Epithelial cell of esophagus (primary cell): ENCODE measurements at regions not wholly inside any gene's neighbourhood (a gene's known extent, or its start where the extent isn't known, plus 50 kb on each side); places are given as distances from the start of the nearest gene placed in this dataset.
A peak's percentile ranks its signal among the peaks of the same experiment; 100 is the strongest.

Experiments
- DNase-seq: peaks from one replicate; pipeline ENCODE4 v3.0.0; 2010; ENCODE audit warnings: low read depth
- H3K4me3 ChIP-seq: 2 replicates; pipeline ENCODE4 v1.5.1; 2011; ENCODE audit warnings: mild to moderate bottlenecking, low read length, control low read depth
- TF ChIP-seq, protein P1 (sequence below): IDR thresholded peaks from 2 replicates; pipeline ENCODE4 v1.5.1; 2011; ENCODE audit warnings: low read depth, mild to moderate bottlenecking, low read length, control low read depth, inconsistent platforms; ENCODE audit not compliant: insufficient read depth; ENCODE audit errors: missing control alignments

GRCh38 chr9:107693625-107694326, 204.2 kb upstream of the KLF4 start:
- TF ChIP-seq, protein P1, sequence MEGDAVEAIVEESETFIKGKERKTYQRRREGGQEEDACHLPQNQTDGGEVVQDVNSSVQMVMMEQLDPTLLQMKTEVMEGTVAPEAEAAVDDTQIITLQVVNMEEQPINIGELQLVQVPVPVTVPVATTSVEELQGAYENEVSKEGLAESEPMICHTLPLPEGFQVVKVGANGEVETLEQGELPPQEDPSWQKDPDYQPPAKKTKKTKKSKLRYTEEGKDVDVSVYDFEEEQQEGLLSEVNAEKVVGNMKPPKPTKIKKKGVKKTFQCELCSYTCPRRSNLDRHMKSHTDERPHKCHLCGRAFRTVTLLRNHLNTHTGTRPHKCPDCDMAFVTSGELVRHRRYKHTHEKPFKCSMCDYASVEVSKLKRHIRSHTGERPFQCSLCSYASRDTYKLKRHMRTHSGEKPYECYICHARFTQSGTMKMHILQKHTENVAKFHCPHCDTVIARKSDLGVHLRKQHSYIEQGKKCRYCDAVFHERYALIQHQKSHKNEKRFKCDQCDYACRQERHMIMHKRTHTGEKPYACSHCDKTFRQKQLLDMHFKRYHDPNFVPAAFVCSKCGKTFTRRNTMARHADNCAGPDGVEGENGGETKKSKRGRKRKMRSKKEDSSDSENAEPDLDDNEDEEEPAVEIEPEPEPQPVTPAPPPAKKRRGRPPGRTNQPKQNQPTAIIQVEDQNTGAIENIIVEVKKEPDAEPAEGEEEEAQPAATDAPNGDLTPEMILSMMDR: no peak
- no peak overlapping the region for H3K4me3 ChIP-seq
- peak; percentile 51 for DNase-seq

DNA sequence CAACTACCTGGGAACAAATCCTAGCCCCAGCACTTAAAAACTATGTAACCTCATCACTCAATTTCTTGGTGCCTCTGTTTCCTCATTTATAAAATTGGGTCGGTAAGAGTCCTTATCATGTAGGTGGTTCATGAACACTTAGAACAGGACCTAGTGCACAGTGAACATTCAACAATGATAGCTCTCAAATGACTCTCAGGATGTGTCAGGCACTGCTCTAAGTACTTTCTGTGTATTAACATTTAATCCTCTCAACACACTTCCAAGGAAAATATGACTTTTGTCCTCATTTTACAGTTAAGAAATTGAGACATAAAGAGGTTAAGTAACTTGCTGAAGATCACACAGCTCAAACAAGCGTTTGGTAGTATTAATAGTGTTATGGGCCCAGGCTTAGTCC, 202.1 kb upstream of the KLF4 start:
- TF ChIP-seq, protein P1: no peak
- DNase-seq: no peak
- no peak overlapping the region for H3K4me3 ChIP-seq

GRCh38 chr9:107690021-107690420, 200.5 kb upstream of the KLF4 start:
- TF ChIP-seq, protein P1: no peak

DNA sequence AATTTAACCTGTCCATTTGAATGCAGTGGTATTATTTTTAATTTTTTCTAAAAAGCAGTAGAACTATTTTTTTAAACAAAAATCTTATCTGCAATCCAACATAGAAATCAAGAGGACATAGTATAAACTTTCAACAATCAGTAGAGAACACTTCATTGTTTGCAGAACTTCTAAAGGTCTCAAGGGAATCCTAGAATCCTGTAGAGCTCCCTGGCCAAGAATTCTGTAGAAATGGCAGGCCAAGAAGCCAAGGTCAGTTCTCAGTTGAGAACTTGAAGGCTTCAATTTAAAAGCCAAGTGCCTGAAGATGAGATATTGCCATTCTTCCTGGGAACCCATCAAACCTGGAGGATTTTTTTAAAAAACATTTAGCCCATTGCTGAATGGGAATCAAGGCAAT, 199.2 kb upstream of the KLF4 start:
- H3K4me3 ChIP-seq: no peak overlapping the region
- TF ChIP-seq, protein P1: no peak
- no peak for DNase-seq

More at GRCh38 chr9:107690021-107690420, 200.5 kb upstream of the KLF4 start:
- no peak for DNase-seq
- H3K4me3 ChIP-seq: no peak overlapping the region

GRCh38 chr9:107685901-107686300, 196.3 kb upstream of the KLF4 start:
- TF ChIP-seq, protein P1: no peak
- DNase-seq: peak; percentile 48
- H3K4me3 ChIP-seq: no peak overlapping the region

GRCh38 chr9:107685376-107685775, 195.8 kb upstream of the KLF4 start:
- no peak for DNase-seq
- TF ChIP-seq, protein P1: no peak
- H3K4me3 ChIP-seq: no peak overlapping the region

DNA sequence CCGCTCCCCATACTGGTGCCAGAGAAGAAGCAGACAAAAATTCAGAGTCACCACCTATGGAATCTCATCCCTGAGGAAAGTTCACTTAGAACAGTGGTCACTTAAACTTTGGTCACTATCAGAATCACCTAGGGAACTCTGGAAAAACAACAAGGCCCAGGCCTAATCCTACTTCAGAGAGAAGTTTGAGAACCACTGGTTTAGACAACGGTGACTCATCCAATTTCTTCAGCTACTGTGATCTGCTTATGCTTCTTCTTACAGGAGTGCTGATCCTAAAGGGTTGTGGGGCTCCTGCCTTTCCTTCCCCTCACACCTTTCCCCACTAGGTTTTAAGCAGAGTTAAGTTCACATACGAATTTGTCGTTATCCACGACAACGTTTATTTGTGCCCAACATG, 194.7 kb upstream of the KLF4 start:
- TF ChIP-seq, protein P1: no peak
- no peak overlapping the region for H3K4me3 ChIP-seq
- DNase-seq: peak; percentile 43
